ENCODE measurements at regions not wholly inside any gene's neighbourhood (a gene's known extent, or its start where the extent isn't known, plus 50 kb on each side); places are given as distances from the start of the nearest gene placed in this dataset.

- TF ChIP-seq CTCF (IDR thresholded peaks at IDR 0.05; ENCODE audit: low read depth, low read length, poor library complexity, severe bottlenecking) = no peak
- TF ChIP-seq EZH2phosphoT487 (IDR thresholded peaks at IDR 0.05; ENCODE audit: borderline replicate concordance, low read length) = no peak
Measured at GRCh38 chr5:28110781-28111180, 1072.4 kb upstream of the CDH9 start.
